ENCODE measurements at regions not wholly inside any gene's neighbourhood (a gene's known extent, or its start where the extent isn't known, plus 50 kb on each side); places are given as distances from the start of the nearest gene placed in this dataset.

DNA sequence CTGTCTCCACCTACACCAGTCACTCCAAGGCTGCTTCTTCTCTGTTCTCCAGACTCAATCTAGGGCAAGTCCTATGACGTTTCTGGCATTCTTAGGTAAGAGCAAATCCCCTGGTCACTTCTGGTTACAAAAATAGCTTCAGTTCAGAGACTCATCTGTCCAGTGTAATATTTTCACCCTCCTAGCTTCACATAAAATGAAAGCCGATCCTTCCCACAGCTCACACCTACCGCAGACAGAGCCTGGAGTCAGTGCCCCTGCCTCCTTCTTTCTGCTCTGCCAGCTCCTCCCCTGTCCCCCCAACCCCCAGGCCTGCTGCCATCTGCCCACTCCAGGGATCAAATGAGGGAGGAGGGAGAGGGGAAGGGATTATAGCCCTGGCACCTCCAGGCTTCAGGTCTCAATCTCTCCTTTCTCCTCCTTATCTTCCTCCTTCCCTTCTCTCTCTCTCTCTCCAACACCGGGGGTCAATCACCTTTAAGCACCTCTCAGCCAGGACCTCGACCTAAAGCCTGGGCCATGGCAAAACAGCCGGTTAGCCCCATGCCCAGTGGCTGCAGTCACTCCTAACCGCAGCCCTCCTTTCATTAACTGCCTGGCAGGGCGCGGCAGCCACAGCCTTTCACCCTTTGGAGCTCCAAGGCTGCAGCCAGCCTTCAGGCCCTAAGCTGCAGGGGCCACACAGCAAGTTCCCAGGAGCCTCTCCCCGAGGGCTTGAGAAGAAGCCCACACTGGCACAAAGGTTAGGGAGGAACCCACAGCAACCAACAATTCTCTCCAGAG, 292.6 kb upstream of the MGMT start:
- no peak for DNase-seq (ENCODE audit: extremely low read depth, low read depth)
- H3K4me3 ChIP-seq (replicated peaks; ENCODE audit: low read depth, low read length) = no peak overlapping the region
- no peak for TF ChIP-seq CTCF (IDR thresholded peaks at IDR 0.05; ENCODE audit: low read depth, low read length, missing control alignments)

DNA sequence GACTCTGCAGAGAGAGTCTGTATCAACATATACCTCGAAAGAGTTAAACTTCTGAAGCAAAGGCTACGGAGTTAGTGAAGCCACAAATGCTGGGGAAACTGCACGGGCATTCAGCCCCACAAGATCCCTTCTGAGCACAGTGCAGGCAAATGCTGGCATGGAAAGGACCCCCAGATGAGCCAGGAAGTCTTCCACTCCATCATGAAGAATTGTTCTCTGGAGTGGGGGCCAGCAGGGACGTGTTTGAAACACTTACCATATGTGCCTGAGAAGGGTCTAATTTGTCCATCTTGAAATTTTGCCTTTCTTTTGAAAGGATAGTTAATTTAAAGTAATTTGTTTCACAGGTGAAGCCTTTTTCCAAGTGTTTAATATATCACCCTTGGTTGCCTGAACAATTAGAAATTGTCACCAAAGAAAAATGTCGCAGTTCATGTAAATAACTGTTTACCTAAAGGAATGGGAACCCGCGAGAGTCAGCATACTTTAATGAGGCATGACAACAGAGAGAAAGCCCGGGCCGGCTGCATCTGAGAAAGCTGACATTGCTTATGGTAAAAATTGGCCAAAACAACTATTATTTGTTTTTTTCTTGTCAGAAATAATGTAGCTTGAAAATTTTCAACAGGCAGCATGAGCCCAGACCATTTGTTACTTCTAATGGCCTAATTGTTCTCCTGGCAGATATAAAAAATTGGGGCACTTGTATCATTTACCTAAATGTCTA, 287.6 kb upstream of the MGMT start:
- no peak for DNase-seq (ENCODE audit: extremely low read depth, low read depth)
- H3K4me3 ChIP-seq (replicated peaks; ENCODE audit: low read depth, low read length) = no peak overlapping the region
- no peak for TF ChIP-seq CTCF (IDR thresholded peaks at IDR 0.05; ENCODE audit: low read depth, low read length, missing control alignments)

DNA sequence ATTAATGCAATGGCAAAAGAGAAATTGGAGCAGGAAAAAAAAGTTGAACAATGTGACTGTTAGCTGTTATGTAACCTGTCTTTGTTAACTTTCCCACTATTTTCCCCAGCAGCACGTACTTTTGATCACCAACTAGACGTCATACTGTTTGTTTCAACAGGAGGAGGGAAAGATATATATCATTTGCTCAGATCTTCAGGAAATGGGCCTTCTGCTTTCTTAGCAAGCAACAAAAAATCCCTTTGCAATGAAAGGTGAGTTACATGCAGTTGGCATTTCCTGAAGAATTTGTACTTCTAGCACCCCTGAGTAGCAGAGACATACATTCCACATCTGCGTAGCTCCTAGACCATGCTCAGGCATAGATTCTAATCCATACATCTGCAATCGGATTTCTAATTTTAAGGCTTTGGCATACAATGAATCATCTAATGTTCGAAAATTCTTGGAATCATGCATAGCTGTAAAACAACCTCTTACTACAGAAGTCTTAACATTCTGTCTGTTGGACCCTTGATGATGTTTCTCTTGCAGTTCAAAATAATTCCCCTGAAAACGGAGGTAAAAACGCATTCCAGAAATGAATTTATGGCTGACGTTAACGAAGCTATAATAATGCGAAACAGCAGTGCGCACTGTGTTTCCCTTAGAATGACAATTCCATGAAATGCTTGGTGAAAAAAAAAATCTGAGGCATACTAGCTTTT, 286.9 kb upstream of the MGMT start:
- TF ChIP-seq CTCF (IDR thresholded peaks at IDR 0.05; ENCODE audit: low read depth, low read length, missing control alignments) = no peak
- no peak for DNase-seq (ENCODE audit: extremely low read depth, low read depth)
- H3K4me3 ChIP-seq (replicated peaks; ENCODE audit: low read depth, low read length) = no peak overlapping the region

- no peak overlapping the region for H3K4me3 ChIP-seq (replicated peaks; ENCODE audit: low read depth, low read length)
- TF ChIP-seq CTCF (IDR thresholded peaks at IDR 0.05; ENCODE audit: low read depth, low read length, missing control alignments) = no peak
- no peak for DNase-seq (ENCODE audit: extremely low read depth, low read depth)
Measured at GRCh38 chr10:129184196-129184595, 282.8 kb upstream of the MGMT start.

DNA sequence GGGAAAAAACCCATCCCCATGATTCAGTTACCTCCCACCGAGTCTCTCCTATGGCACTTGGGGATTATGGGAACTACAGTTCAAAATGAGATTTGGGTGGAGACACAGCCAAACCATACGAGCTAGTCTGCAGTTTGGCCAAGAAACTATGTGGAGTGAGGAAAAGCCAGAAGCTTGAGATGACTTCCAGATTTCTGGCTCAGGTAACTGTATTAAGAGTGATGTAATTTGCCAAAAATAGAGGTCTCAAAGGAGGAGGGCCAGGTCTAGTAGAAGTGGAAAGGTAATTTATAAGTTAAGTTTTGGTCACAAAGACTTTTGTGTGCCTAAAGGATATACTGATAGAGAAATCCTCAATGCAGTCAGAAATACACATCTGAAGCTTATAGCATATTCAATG, 279.7 kb upstream of the MGMT start:
- H3K4me3 ChIP-seq (replicated peaks; ENCODE audit: low read depth, low read length) = no peak overlapping the region
- no peak for DNase-seq (ENCODE audit: extremely low read depth, low read depth)
- no peak for TF ChIP-seq CTCF (IDR thresholded peaks at IDR 0.05; ENCODE audit: low read depth, low read length, missing control alignments)

DNA sequence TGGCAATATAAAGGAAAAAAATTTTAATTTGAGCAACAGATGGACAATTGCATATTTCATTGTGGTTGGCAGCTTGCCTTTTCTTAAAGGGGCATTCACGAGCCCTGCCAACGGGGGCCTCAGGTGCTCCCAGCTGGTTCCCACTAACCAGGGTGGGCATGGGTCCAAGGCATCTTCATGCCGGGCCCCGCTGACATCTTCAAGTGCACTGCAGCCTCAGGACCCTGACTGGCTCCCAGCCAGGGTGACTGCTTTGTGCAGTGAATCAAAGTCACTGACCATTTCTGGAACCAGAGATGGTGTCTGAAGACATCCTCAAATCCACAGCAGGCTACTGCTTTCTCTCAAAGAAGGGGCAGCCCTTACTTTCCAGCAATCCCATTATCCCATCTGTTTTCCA, 275.2 kb upstream of the MGMT start:
- TF ChIP-seq CTCF (IDR thresholded peaks at IDR 0.05; ENCODE audit: low read depth, low read length, missing control alignments) = no peak
- no peak overlapping the region for H3K4me3 ChIP-seq (replicated peaks; ENCODE audit: low read depth, low read length)
- no peak for DNase-seq (ENCODE audit: extremely low read depth, low read depth)

All from HFF-Myc (cell line).